GM12874 (cell line): ENCODE measurements at regions not wholly inside any gene's neighbourhood (a gene's known extent, or its start where the extent isn't known, plus 50 kb on each side); places are given as distances from the start of the nearest gene placed in this dataset.

Source experiments
- TF ChIP-seq, protein P1 (sequence below): IDR thresholded peaks from 2 replicates; pipeline ENCODE4 v1.5.1; 2011; ENCODE audit warnings: low read depth, mild to moderate bottlenecking, control low read depth, low read length, moderate library complexity; ENCODE audit not compliant: insufficient read depth

DNA sequence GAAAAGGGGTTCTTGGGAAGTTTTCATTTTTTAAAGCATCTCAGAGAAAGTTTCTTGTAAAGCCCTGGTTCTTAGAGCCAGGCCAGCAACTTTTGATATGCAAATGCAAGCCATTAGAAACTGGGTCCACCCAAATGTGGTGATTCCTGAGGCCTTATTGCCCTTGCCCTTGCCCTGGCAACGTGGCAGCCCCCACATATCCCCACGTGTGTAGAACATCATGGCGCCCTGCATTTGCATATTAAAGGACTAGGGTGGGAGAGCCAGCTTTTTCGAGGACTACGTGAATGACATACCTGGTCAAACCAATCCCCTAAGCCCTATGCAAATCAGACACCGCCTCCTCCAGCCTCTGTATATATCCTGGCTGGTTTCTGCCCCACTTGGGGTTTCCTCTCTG is 314.9 kb upstream of the NECTIN3 start:
- TF ChIP-seq, protein P1, sequence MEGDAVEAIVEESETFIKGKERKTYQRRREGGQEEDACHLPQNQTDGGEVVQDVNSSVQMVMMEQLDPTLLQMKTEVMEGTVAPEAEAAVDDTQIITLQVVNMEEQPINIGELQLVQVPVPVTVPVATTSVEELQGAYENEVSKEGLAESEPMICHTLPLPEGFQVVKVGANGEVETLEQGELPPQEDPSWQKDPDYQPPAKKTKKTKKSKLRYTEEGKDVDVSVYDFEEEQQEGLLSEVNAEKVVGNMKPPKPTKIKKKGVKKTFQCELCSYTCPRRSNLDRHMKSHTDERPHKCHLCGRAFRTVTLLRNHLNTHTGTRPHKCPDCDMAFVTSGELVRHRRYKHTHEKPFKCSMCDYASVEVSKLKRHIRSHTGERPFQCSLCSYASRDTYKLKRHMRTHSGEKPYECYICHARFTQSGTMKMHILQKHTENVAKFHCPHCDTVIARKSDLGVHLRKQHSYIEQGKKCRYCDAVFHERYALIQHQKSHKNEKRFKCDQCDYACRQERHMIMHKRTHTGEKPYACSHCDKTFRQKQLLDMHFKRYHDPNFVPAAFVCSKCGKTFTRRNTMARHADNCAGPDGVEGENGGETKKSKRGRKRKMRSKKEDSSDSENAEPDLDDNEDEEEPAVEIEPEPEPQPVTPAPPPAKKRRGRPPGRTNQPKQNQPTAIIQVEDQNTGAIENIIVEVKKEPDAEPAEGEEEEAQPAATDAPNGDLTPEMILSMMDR, result no peak

DNA sequence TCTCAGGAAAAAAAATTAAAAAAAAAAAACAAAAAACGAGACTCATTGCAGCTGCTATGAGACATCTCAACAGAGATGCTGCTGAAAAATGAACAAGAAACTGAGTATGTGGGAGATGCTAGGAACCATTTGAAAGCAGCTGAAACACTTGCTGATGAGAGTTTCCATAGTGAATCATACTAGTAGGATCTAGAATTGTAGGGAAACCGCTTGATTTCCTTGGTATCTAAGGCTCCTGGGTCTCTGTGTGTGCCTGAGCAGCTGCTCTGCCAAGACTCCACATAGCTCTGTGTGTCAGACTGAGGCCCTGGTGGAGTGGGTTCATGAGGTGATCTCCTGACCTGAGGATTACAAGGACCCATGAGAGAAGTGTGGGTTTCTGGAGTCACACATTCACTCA is 313.4 kb upstream of the NECTIN3 start:
- TF ChIP-seq, protein P1, result no peak

DNA sequence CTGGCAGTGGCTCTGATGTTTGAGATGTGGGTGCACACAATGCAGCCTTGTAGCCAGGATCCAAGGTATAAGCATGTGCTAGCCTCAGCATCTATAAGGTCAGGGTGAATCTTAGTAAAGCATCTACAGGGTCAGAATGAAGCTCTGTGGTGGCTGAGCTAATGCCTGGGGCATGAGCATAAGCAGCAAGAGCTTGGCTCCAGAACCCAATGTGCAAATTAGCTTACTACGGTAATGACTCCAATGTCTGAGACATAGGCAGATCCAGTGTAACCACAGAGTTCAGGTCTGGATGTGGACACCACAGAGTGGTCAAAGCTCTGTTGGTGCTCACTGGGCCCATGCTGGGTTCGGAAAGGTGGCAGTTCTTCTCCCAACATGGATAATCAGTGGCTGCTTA is 304.5 kb upstream of the NECTIN3 start:
- TF ChIP-seq, protein P1, result no peak

DNA sequence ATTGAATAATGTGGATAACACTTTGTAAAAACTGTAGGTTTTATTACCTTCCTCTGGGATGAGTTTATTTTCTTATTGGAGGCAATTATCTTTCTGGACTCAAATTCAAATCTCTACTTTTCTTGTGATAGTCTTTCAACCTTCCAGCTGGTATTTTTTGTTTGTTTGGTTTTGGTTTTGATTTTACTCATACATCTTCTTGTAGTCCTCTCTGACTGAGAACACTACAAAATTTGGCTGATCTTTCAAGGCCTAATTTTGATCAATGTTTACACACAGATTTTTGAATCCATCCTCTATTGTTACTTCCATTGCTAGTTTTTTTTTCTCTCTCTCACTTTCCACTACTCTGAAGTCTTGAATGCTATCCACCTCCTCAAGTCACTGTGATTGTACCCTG is 303.8 kb upstream of the NECTIN3 start:
- TF ChIP-seq, protein P1, result no peak

DNA sequence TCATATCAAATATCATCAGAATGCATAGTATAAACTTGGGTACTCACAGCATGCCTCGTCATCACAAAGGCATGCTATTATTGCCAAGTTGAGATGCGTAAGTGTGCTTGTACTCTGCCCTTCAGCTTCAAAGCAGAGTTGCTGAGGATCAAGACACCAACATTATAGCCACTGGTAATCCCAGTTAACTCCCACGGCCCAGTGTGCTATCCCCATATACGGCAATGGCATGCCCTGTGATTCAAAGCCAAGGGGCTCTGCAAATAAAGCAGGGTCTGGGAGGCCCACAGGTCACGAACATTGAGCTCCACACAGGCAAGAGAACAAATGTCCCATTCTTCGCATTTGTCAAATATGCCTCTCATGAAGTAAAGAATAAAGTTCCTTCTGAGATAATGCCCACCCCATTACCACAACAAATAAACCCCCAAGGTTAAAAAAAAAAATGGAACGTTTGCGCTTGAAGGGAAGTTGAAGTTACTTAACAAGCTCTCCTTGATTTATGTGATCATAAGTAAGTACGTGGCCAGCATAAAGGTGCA is 298.1 kb upstream of the NECTIN3 start:
- TF ChIP-seq, protein P1, result no peak

DNA sequence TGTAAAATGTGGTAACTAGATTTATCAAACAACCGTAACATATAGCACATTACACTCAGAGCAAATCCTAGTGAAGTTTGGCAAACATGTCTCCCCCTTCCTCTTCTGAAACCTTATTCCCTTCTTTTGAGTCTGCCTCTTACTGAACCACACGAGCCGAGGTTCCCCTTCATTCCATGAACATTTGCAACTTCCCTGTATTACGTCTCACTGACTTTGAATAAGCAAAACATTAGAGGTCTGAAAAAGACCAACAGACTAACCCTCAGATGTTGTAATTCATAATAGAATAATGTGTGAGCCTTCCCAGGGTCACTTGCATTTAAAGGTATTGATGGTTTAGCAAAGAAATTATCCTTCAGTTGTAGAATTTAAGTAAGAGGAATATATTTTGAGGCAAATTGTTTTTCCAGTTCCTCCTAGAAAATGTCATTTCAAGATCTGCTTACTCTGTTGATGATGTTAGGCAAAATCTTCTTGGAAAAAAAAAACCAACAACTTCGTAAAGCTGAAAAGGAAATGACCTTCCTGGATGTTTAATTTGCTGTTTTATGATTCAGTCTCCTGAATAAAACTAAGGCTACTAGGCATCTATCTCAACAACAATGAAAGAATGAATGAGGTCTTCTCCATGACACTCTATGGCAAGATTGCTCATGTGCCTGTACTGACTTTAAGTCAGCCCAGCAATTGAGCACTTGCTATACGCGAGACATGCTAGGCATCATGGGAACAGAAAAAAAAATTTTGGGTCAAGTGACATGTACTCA is 296.9 kb upstream of the NECTIN3 start:
- TF ChIP-seq, protein P1, result no peak

DNA sequence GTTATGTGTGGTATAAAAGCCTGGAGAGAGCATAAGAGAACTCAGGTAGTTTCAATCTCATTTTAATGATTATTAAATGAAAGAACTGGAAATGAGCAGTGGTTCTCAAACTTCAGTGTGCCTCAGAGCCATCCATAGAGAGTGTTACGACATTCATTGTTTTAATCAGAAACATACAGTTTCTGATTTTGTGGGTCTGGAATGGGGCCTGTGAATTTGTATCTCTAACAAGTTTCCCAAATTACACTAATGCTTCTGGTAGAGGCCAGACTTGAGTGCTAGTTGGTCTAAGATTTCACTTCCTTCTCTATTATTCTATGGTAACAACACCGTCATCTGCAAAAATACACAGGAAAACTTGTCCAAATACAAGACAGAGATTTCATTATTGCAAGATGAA is 292.0 kb upstream of the NECTIN3 start:
- TF ChIP-seq, protein P1, result no peak
